ENCODE measurements at regions not wholly inside any gene's neighbourhood (a gene's known extent, or its start where the extent isn't known, plus 50 kb on each side); places are given as distances from the start of the nearest gene placed in this dataset.

- no peaks in the 10 kb centered on the region for H4K20me1 ChIP-seq (ENCODE audit: low read depth, low read length)
- no peak overlapping the region for H3K4me2 ChIP-seq (ENCODE audit: low read depth, low read length, poor library complexity, severe bottlenecking)
- H3K4me3 ChIP-seq (ENCODE audit: insufficient read depth, low read length, poor library complexity, severe bottlenecking) = no peak overlapping the region
- no peak overlapping the region for H2AFZ ChIP-seq (ENCODE audit: low read depth, low read length, severe bottlenecking)
- no peaks in the 10 kb centered on the region for H3K9me3 ChIP-seq (ENCODE audit: insufficient read depth, low read length)
- H3K79me2 ChIP-seq (ENCODE audit: insufficient read depth, low read length) = no peaks in the 10 kb centered on the region
- TF ChIP-seq, protein P1, sequence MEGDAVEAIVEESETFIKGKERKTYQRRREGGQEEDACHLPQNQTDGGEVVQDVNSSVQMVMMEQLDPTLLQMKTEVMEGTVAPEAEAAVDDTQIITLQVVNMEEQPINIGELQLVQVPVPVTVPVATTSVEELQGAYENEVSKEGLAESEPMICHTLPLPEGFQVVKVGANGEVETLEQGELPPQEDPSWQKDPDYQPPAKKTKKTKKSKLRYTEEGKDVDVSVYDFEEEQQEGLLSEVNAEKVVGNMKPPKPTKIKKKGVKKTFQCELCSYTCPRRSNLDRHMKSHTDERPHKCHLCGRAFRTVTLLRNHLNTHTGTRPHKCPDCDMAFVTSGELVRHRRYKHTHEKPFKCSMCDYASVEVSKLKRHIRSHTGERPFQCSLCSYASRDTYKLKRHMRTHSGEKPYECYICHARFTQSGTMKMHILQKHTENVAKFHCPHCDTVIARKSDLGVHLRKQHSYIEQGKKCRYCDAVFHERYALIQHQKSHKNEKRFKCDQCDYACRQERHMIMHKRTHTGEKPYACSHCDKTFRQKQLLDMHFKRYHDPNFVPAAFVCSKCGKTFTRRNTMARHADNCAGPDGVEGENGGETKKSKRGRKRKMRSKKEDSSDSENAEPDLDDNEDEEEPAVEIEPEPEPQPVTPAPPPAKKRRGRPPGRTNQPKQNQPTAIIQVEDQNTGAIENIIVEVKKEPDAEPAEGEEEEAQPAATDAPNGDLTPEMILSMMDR (IDR thresholded peaks at IDR 0.05; ENCODE audit: insufficient read depth, low read length, poor library complexity, severe bottlenecking) = no peak
- no peak for TF ChIP-seq EZH2phosphoT487 (conservative IDR thresholded peaks at IDR 0.05; ENCODE audit: low read length)
- no peaks in the 10 kb centered on the region for H3K36me3 ChIP-seq (ENCODE audit: low read length)
- H3K9ac ChIP-seq (ENCODE audit: low read length) = no peak overlapping the region
- H3F3A ChIP-seq (ENCODE audit: insufficient read depth) = no peaks in the 10 kb centered on the region
- no peaks in the 10 kb centered on the region for H3K9me2 ChIP-seq (replicated peaks; ENCODE audit: insufficient read depth, low read length)
- H3K27ac ChIP-seq (ENCODE audit: low read depth, low read length) = no peak overlapping the region
- H3K27me3 ChIP-seq (ENCODE audit: low read length) = no peaks in the 10 kb centered on the region; the same call in 1 of the 2 replicates
Measured at GRCh38 chr18:47390410-47391024, 139.1 kb upstream of the SKOR2 start.

GRCh38 chr18:47389210-47389609 lies 137.8 kb upstream of the SKOR2 start:
- H3K36me3 ChIP-seq (ENCODE audit: low read length) = no peaks in the 10 kb centered on the region
- no peak overlapping the region for H3K4me3 ChIP-seq (ENCODE audit: insufficient read depth, low read length, poor library complexity, severe bottlenecking)
- H3F3A ChIP-seq (ENCODE audit: insufficient read depth) = no peaks in the 10 kb centered on the region
- TF ChIP-seq, protein P1 (IDR thresholded peaks at IDR 0.05; ENCODE audit: insufficient read depth, low read length, poor library complexity, severe bottlenecking) = no peak
- no peak for TF ChIP-seq EZH2phosphoT487 (conservative IDR thresholded peaks at IDR 0.05; ENCODE audit: low read length)
- no peaks in the 10 kb centered on the region for H3K9me2 ChIP-seq (replicated peaks; ENCODE audit: insufficient read depth, low read length)
- no peaks in the 10 kb centered on the region for H4K20me1 ChIP-seq (ENCODE audit: low read depth, low read length)
- H3K9ac ChIP-seq (ENCODE audit: low read length) = no peak overlapping the region
- no peaks in the 10 kb centered on the region for H3K9me3 ChIP-seq (ENCODE audit: insufficient read depth, low read length)
- H2AFZ ChIP-seq (ENCODE audit: low read depth, low read length, severe bottlenecking) = no peak overlapping the region
- no peaks in the 10 kb centered on the region; the same call in 1 of the 2 replicates for H3K27me3 ChIP-seq (ENCODE audit: low read length)
- H3K27ac ChIP-seq (ENCODE audit: low read depth, low read length) = no peak overlapping the region
- H3K4me2 ChIP-seq (ENCODE audit: low read depth, low read length, poor library complexity, severe bottlenecking) = no peak overlapping the region
- no peaks in the 10 kb centered on the region for H3K79me2 ChIP-seq (ENCODE audit: insufficient read depth, low read length)

GRCh38 chr18:47387864-47388263 lies 136.4 kb upstream of the SKOR2 start:
- Histone ChIP-seq H3K36me3 (ENCODE audit: low read length) (no peaks in the 10 kb centered on the region), H3F3A (ENCODE audit: insufficient read depth) (no peaks in the 10 kb centered on the region), H3K4me2 (ENCODE audit: low read depth, low read length, poor library complexity, severe bottlenecking) (no peak overlapping the region), H3K4me3 (ENCODE audit: insufficient read depth, low read length, poor library complexity, severe bottlenecking) (no peak overlapping the region), H3K27me3 (ENCODE audit: low read length) (no peaks in the 10 kb centered on the region; the same call in 1 of the 2 replicates), H4K20me1 (ENCODE audit: low read depth, low read length) (no peaks in the 10 kb centered on the region), H3K79me2 (ENCODE audit: insufficient read depth, low read length) (no peaks in the 10 kb centered on the region), H3K9me3 (ENCODE audit: insufficient read depth, low read length) (no peaks in the 10 kb centered on the region), H2AFZ (ENCODE audit: low read depth, low read length, severe bottlenecking) (no peak overlapping the region), H3K9ac (ENCODE audit: low read length) (no peak overlapping the region), H3K27ac (ENCODE audit: low read depth, low read length) (no peak overlapping the region), H3K9me2 (replicated peaks; ENCODE audit: insufficient read depth, low read length) (no peaks in the 10 kb centered on the region)
- TF ChIP-seq, protein P1 (IDR thresholded peaks at IDR 0.05; ENCODE audit: insufficient read depth, low read length, poor library complexity, severe bottlenecking) = no peak
- TF ChIP-seq EZH2phosphoT487 (conservative IDR thresholded peaks at IDR 0.05; ENCODE audit: low read length) = no peak
